ENCODE measurements at regions not wholly inside any gene's neighbourhood (a gene's known extent, or its start where the extent isn't known, plus 50 kb on each side); places are given as distances from the start of the nearest gene placed in this dataset.

GRCh38 chr7:64916-65341 is 127.4 kb upstream of the FAM20C start:
- TF ChIP-seq POLR2A (IDR thresholded peaks at IDR 0.05; ENCODE audit: low read length) (no peak), GATA1 (IDR thresholded peaks at IDR 0.05; ENCODE audit: low read depth, low read length) (no peak)
